Keratinocyte (primary cell): ENCODE measurements at regions not wholly inside any gene's neighbourhood (a gene's known extent, or its start where the extent isn't known, plus 50 kb on each side); places are given as distances from the start of the nearest gene placed in this dataset.

Experiments
- DNase-seq: peaks from one replicate; pipeline ENCODE4 v3.0.0-alpha.2; 2011; ENCODE audit warnings: low read depth, missing footprints, low spot score
- FAIRE-seq: peaks from 2 replicates; lab custom pipeline; 2011; peaks lifted over from hg19 to GRCh38; lab: Jason Lieb, UNC
- H2AFZ ChIP-seq: 2 replicates; pipeline ENCODE4 v1.6.0; 2012; ENCODE audit warnings: low read length, control low read depth, inconsistent platforms; ENCODE audit not compliant: control insufficient read depth
- H3K27ac ChIP-seq: 2 replicates; pipeline ENCODE4 v1.5.1; 2011; ENCODE audit warnings: low read length; ENCODE audit not compliant: control insufficient read depth, insufficient read depth
- H3K27me3 ChIP-seq: 3 replicates; pipeline ENCODE4 v1.6.0; 2011; ENCODE audit warnings: low read length; ENCODE audit not compliant: control insufficient read depth, insufficient read depth; ENCODE audit errors: extremely low read depth
- H3K36me3 ChIP-seq, 2 experiments: 2 replicates in 1 of 2; 3 replicates in 1 of 2; pipeline ENCODE4 v1.5.1; 2011; ENCODE audit warnings: low read length in 2 of 2, mild to moderate bottlenecking in 1 of 2; ENCODE audit not compliant: control insufficient read depth in 2 of 2, insufficient read depth in 2 of 2; ENCODE audit errors: extremely low read depth in 1 of 2
- H3K4me1 ChIP-seq: 3 replicates; pipeline ENCODE4 v1.5.1; 2011; ENCODE audit warnings: low read length; ENCODE audit not compliant: control insufficient read depth, insufficient read depth; ENCODE audit errors: extremely low read depth
- H3K4me2 ChIP-seq: 3 replicates; pipeline ENCODE4 v1.6.0; 2011; ENCODE audit warnings: low read depth, low read length; ENCODE audit not compliant: control insufficient read depth, insufficient read depth; ENCODE audit errors: extremely low read depth
- H3K4me3 ChIP-seq, 3 experiments: fragments of 200-600 bp in 1 of 3; sonication (generic) in 1 of 3; 2 replicates in 2 of 3; 3 replicates in 1 of 3; pipeline ENCODE4 v1.5.1; 2011 to 2016; ENCODE audit warnings: low read length in 3 of 3, mild to moderate bottlenecking in 3 of 3, control low read depth in 2 of 3, inconsistent platforms in 1 of 3, low read depth in 1 of 3, mixed read lengths in 1 of 3, mixed run types in 1 of 3, moderate library complexity in 1 of 3; ENCODE audit not compliant: control insufficient read depth in 2 of 3, insufficient read depth in 2 of 3; ENCODE audit errors: extremely low read depth in 1 of 3
- H3K79me2 ChIP-seq: 2 replicates; pipeline ENCODE4 v1.6.0; 2012; ENCODE audit warnings: low read length; ENCODE audit not compliant: control insufficient read depth, insufficient read depth
- H3K9ac ChIP-seq: 3 replicates; pipeline ENCODE4 v1.6.0; 2011; ENCODE audit warnings: low read length; ENCODE audit not compliant: control insufficient read depth, insufficient read depth; ENCODE audit errors: extremely low read depth
- H3K9me1 ChIP-seq: 3 replicates; pipeline ENCODE4 v1.6.0; 2011; ENCODE audit warnings: low read length; ENCODE audit not compliant: control insufficient read depth, insufficient read depth; ENCODE audit errors: extremely low read depth
- H3K9me3 ChIP-seq: 2 replicates; pipeline ENCODE4 v1.5.1; 2012; ENCODE audit warnings: low read depth, low read length; ENCODE audit not compliant: control insufficient read depth
- H4K20me1 ChIP-seq: 3 replicates; pipeline ENCODE4 v1.6.0; 2011; ENCODE audit warnings: low read length; ENCODE audit not compliant: control insufficient read depth, insufficient read depth; ENCODE audit errors: extremely low read depth
- EZH2 ChIP-seq: IDR thresholded peaks from one replicate; pipeline ENCODE4 v1.6.1; 2012; ENCODE audit warnings: inconsistent platforms, mild to moderate bottlenecking, low read length, moderate library complexity
- dilution Hi-C: fragments of 300-500 bp; cut with MboI; formaldehyde crosslinking; loops from one replicate; pipeline ENCODE4 v1.7.0; 2020; ENCODE audit warnings: low sequenced_read_pairs; ENCODE audit not compliant: extremely low pct_ligation_motif_present
- TF ChIP-seq, protein P1 (sequence below), 3 experiments: IDR thresholded peaks in 1 of 3; conservative IDR thresholded peaks in 1 of 3; optimal IDR thresholded peaks in 1 of 3; 2 replicates in 2 of 3; 3 replicates in 1 of 3; pipeline versions ENCODE3 to v1.5.1; 2011; ENCODE audit warnings: low read length in 3 of 3, mild to moderate bottlenecking in 3 of 3, moderate library complexity in 2 of 3, control low read depth in 1 of 3, inconsistent platforms in 1 of 3; ENCODE audit not compliant: insufficient read depth in 2 of 3; ENCODE audit errors: extremely low read depth in 1 of 3

DNA sequence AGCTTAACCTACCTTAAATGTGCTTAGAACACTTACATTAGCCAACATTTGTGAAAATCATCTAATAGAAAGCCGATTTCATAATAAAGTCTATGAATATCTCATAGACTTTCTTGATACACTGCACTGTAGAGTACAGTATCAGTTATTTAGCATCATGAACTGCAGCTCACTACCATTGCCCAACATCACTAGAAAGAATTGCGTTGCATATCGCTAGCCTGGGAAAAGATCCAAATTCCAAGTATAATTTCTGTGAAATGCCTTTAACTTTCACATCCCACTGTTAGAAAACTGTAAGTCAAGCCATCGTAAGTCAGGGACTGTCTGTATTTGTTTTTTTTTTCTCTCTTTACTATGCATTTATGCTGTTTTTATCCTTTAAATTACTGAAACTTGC, 918.6 kb upstream of the PABPC4L start:
- Histone ChIP-seq H3K4me2 (no peak overlapping the region), H3K9me3 (no peaks in the 10 kb centered on the region), H3K79me2 (no peaks in the 10 kb centered on the region), H3K36me3 (no peaks in the 10 kb centered on the region), H2AFZ (no peak overlapping the region), H3K27me3 (no peaks in the 10 kb centered on the region), H3K27ac (no peak overlapping the region), H3K9ac (no peak overlapping the region), H3K4me1 (no peaks in the 10 kb centered on the region), H3K9me1 (no peaks in the 10 kb centered on the region), H4K20me1 (no peaks in the 10 kb centered on the region), H3K4me3 (no peak overlapping the region)
- FAIRE-seq (no peak), DNase-seq (no peak)
- TF ChIP-seq, protein P1, sequence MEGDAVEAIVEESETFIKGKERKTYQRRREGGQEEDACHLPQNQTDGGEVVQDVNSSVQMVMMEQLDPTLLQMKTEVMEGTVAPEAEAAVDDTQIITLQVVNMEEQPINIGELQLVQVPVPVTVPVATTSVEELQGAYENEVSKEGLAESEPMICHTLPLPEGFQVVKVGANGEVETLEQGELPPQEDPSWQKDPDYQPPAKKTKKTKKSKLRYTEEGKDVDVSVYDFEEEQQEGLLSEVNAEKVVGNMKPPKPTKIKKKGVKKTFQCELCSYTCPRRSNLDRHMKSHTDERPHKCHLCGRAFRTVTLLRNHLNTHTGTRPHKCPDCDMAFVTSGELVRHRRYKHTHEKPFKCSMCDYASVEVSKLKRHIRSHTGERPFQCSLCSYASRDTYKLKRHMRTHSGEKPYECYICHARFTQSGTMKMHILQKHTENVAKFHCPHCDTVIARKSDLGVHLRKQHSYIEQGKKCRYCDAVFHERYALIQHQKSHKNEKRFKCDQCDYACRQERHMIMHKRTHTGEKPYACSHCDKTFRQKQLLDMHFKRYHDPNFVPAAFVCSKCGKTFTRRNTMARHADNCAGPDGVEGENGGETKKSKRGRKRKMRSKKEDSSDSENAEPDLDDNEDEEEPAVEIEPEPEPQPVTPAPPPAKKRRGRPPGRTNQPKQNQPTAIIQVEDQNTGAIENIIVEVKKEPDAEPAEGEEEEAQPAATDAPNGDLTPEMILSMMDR (optimal IDR thresholded peaks at IDR 0.05 in 1 of 3, IDR thresholded peaks at IDR 0.05 in 1 of 3, conservative IDR thresholded peaks at IDR 0.05 in 1 of 3; ENCODE audit: extremely low read depth in 1 of 3, insufficient read depth in 2 of 3, low read length in 3 of 3) = no peak
- no peak for TF ChIP-seq EZH2
- dilution Hi-C loops = no loop called here

DNA sequence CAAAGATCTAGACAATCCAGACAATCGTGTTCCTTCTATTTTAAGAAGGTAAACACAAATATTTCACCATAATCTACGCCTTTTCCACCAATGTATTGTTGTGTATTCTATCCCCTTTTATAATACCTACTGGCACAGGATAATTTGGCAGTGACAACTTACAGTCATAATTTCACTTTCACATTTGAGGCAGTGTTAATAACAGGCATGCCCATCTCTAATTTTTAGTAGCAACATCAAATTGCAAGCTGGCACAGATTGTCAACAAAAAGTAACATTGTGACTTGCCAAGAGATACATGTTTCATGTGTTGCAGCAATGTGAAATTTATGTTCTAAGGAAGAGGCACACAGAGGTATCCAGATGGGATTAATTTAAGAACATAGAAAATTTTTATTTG, 912.5 kb upstream of the PABPC4L start:
- FAIRE-seq (no peak), DNase-seq (no peak)
- H3K27me3 ChIP-seq = no peaks in the 10 kb centered on the region
- H3K9ac ChIP-seq = no peak overlapping the region
- no peaks in the 10 kb centered on the region for H3K4me1 ChIP-seq
- H3K9me1 ChIP-seq = no peaks in the 10 kb centered on the region
- no peak overlapping the region for H3K27ac ChIP-seq
- H3K36me3 ChIP-seq = no peaks in the 10 kb centered on the region
- H2AFZ ChIP-seq = no peak overlapping the region
- no peak for TF ChIP-seq EZH2
- TF ChIP-seq, protein P1 (optimal IDR thresholded peaks at IDR 0.05 in 1 of 3, IDR thresholded peaks at IDR 0.05 in 1 of 3, conservative IDR thresholded peaks at IDR 0.05 in 1 of 3; ENCODE audit: extremely low read depth in 1 of 3, insufficient read depth in 2 of 3, low read length in 3 of 3) = no peak
- dilution Hi-C loops = no loop called here
- H3K9me3 ChIP-seq = no peaks in the 10 kb centered on the region
- no peaks in the 10 kb centered on the region for H4K20me1 ChIP-seq
- H3K79me2 ChIP-seq = no peaks in the 10 kb centered on the region
- no peak overlapping the region for H3K4me2 ChIP-seq
- no peak overlapping the region for H3K4me3 ChIP-seq
